Right lobe of liver (tissue), 4 donors: ENCODE measurements at regions not wholly inside any gene's neighbourhood (a gene's known extent, or its start where the extent isn't known, plus 50 kb on each side); places are given as distances from the start of the nearest gene placed in this dataset.

Source experiments
- POLR2A ChIP-seq: fragments of 450-650 bp; IDR thresholded peaks from one replicate; pipeline ENCODE4 v1.6.1; 2017; ENCODE audit warnings: antibody characterized with exemption, mild to moderate bottlenecking
- TF ChIP-seq, protein P1 (sequence below), 4 donors: fragments of 200-600 bp in 3 of 4; fragments of 450-650 bp in 1 of 4; IDR thresholded peaks; one replicate each; pipeline versions ENCODE4 v1.5.1 to v1.8.0; 2016 to 2022; ENCODE audit warnings: antibody characterized with exemption in 4 of 4, mild to moderate bottlenecking in 2 of 4
- donor health status: DM: no; HTN: no; CAD: no.
- donor health status: DM: no; HTN: no; CAD: no.
- donor health status: DM: no; HTN: yes; CAD: no.

DNA sequence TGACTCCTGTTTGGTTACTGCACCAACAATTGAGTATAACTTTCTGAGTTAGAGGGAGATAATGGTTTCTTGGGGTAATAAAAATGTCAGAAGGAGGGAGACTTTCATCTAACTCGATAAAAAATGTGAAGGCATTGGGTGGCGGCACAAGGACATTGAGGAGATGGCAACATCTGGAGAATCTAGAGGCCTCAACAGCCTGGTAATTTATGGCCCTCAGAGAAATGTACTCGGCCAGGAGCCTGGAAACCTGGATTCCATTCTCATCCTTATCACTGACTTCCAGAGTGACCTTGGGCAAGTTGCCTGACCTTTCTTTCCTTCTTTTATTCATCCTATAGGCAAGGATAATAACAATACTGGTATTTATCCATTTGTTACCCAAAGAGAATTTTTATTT lies 173.5 kb upstream of the MEX3C start:
- no peak for TF ChIP-seq POLR2A
- TF ChIP-seq, protein P1, sequence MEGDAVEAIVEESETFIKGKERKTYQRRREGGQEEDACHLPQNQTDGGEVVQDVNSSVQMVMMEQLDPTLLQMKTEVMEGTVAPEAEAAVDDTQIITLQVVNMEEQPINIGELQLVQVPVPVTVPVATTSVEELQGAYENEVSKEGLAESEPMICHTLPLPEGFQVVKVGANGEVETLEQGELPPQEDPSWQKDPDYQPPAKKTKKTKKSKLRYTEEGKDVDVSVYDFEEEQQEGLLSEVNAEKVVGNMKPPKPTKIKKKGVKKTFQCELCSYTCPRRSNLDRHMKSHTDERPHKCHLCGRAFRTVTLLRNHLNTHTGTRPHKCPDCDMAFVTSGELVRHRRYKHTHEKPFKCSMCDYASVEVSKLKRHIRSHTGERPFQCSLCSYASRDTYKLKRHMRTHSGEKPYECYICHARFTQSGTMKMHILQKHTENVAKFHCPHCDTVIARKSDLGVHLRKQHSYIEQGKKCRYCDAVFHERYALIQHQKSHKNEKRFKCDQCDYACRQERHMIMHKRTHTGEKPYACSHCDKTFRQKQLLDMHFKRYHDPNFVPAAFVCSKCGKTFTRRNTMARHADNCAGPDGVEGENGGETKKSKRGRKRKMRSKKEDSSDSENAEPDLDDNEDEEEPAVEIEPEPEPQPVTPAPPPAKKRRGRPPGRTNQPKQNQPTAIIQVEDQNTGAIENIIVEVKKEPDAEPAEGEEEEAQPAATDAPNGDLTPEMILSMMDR (IDR thresholded peaks at IDR 0.05), result no peak
